ENCODE measurements at regions not wholly inside any gene's neighbourhood (a gene's known extent, or its start where the extent isn't known, plus 50 kb on each side); places are given as distances from the start of the nearest gene placed in this dataset.

GRCh38 chr14:101027291-101027690, 123.8 kb upstream of the RTL1 start:
- no peak for DNase-seq

- no peak for DNase-seq
Measured at GRCh38 chr14:101027966-101028365, 124.4 kb upstream of the RTL1 start.

- no peak for DNase-seq
Measured at GRCh38 chr14:101028971-101029667, 125.6 kb upstream of the RTL1 start.

- no peak for DNase-seq
Measured at GRCh38 chr14:101029668-101030290, 126.3 kb upstream of the RTL1 start.

GRCh38 chr14:101030586-101030985, 127.1 kb upstream of the RTL1 start:
- DNase-seq, result no peak

GRCh38 chr14:101031186-101031585, 127.7 kb upstream of the RTL1 start:
- DNase-seq, result no peak

- DNase-seq, result no peak
Measured at GRCh38 chr14:101031721-101032120, 128.2 kb upstream of the RTL1 start.

- no peak for DNase-seq
Measured at GRCh38 chr14:101032433-101032832, 128.9 kb upstream of the RTL1 start.

GRCh38 chr14:101033006-101033405, 129.5 kb upstream of the RTL1 start:
- DNase-seq, result no peak

GRCh38 chr14:101033446-101034165, 130.1 kb upstream of the RTL1 start:
- no peak for DNase-seq

- DNase-seq, result no peak
Measured at GRCh38 chr14:101034986-101035385, 131.5 kb upstream of the RTL1 start.

GRCh38 chr14:101035466-101036225, 132.1 kb upstream of the RTL1 start:
- DNase-seq, result no peak

- no peak for DNase-seq
Measured at GRCh38 chr14:101037021-101037817, 133.7 kb upstream of the RTL1 start.

- no peak for DNase-seq
Measured at GRCh38 chr14:101039031-101039754, 135.7 kb upstream of the RTL1 start.

- no peak for DNase-seq
Measured at GRCh38 chr14:101039755-101040138, 136.2 kb upstream of the RTL1 start.

GRCh38 chr14:101040538-101041442, 137.3 kb upstream of the RTL1 start:
- no peak for DNase-seq

- DNase-seq, result no peak
Measured at GRCh38 chr14:101043891-101044290, 140.4 kb upstream of the RTL1 start.

- no peak for DNase-seq
Measured at GRCh38 chr14:101044741-101045140, 141.2 kb upstream of the RTL1 start.

- no peak for DNase-seq
Measured at GRCh38 chr14:101045511-101045910, 142.0 kb upstream of the RTL1 start.

- no peak for DNase-seq
Measured at GRCh38 chr14:101046071-101046470, 142.5 kb upstream of the RTL1 start.

- no peak for DNase-seq
Measured at GRCh38 chr14:101047326-101047725, 143.8 kb upstream of the RTL1 start.
